SJCRH30 (cell line): ENCODE measurements at regions not wholly inside any gene's neighbourhood (a gene's known extent, or its start where the extent isn't known, plus 50 kb on each side); places are given as distances from the start of the nearest gene placed in this dataset.
"Not testable (repeated sequence)": the region's sequence is repeated elsewhere in the genome, so short reads cannot be mapped to it uniquely, and the experiment has no call there.

Experiments
- DNase-seq, 2 experiments: peaks; one replicate each; pipeline ENCODE4 v3.0.0-alpha.2; 2015 to 2020
- H3K27ac ChIP-seq: fragments of 250-450 bp; sonication (Bioruptor Pico); 2 replicates; pipeline ENCODE4 v1.5.1; 2020; ENCODE audit warnings: mild to moderate bottlenecking, moderate library complexity
- H3K27me3 ChIP-seq: fragments of 250-450 bp; sonication (Bioruptor Pico); 2 replicates; pipeline ENCODE4 v1.5.1; 2020; ENCODE audit warnings: mild to moderate bottlenecking, moderate library complexity
- H3K36me3 ChIP-seq: fragments of 250-450 bp; sonication (Bioruptor Pico); 2 replicates; pipeline ENCODE4 v1.5.1; 2020; ENCODE audit warnings: mild to moderate bottlenecking, moderate library complexity
- H3K4me1 ChIP-seq: fragments of 250-450 bp; sonication (Bioruptor Pico); 2 replicates; pipeline ENCODE4 v1.5.1; 2020; ENCODE audit warnings: mild to moderate bottlenecking, moderate library complexity
- H3K4me3 ChIP-seq: fragments of 250-450 bp; sonication (Bioruptor Pico); 2 replicates; pipeline ENCODE4 v1.5.1; 2020; ENCODE audit warnings: mild to moderate bottlenecking, moderate library complexity
- H3K9me3 ChIP-seq: fragments of 250-450 bp; sonication (Bioruptor Pico); replicated peaks from 2 replicates; pipeline ENCODE4 v1.5.1; 2020; ENCODE audit warnings: mild to moderate bottlenecking, moderate library complexity

GRCh38 chr7:21326921-21327320 is 101.0 kb upstream of the SP4 start:
- Histone ChIP-seq H3K9me3 (no peaks in the 10 kb centered on the region), H3K4me3 (no peak overlapping the region), H3K27me3 (no peaks in the 10 kb centered on the region), H3K36me3 (no peaks in the 10 kb centered on the region), H3K4me1 (no peaks in the 10 kb centered on the region), H3K27ac (no peak overlapping the region)
- DNase-seq: no peak

DNA sequence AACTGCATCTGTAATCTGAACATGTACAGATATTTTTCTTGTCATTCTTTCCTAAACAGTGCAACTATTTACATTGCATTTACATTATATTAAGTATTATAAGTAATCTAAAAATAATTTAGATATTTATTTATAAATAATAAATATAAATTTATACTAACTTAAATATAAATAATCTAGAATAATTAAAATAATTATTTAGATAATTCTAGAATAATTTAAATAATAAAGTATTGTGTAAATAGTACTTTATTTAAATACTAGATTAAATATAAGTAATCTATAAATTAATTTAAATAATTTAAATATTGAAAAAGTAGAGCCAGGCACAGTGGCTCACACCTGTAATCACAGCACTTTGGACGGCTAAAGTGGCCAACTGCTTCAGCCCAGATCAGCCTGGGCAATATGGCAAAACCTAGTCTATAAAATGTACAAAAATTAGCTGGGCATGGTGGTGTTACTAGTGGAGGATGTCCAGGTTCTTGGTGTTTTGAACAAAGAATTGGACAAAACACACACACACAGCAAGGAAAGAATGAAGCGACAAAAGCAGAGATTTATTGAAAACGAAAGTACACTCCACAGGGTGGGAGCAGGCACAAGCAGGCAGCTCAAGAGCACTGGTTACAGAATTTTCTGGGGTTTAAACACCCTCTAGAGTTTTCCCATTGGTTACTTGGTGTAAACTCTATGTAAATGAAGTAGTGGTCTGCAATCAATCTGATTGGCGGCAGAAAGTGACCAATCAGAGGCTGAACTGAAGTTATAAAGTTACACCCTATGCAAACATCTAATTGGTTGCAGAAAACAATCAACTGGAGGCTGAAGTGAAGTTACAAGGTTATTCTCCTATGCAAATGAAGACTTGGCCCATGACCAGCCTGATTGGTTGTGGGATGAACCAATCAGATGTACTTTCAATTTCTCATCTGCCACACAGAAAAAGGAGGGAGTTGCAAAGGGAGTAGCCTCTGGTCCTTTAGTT is 100.2 kb upstream of the SP4 start:
- Histone ChIP-seq H3K9me3 (no peaks in the 10 kb centered on the region), H3K4me1 (no peaks in the 10 kb centered on the region), H3K36me3 (no peaks in the 10 kb centered on the region), H3K4me3 (no peak overlapping the region), H3K27me3 (no peaks in the 10 kb centered on the region; the same call in 1 of the 2 replicates), H3K27ac (no peak overlapping the region)
- DNase-seq: no peak

DNA sequence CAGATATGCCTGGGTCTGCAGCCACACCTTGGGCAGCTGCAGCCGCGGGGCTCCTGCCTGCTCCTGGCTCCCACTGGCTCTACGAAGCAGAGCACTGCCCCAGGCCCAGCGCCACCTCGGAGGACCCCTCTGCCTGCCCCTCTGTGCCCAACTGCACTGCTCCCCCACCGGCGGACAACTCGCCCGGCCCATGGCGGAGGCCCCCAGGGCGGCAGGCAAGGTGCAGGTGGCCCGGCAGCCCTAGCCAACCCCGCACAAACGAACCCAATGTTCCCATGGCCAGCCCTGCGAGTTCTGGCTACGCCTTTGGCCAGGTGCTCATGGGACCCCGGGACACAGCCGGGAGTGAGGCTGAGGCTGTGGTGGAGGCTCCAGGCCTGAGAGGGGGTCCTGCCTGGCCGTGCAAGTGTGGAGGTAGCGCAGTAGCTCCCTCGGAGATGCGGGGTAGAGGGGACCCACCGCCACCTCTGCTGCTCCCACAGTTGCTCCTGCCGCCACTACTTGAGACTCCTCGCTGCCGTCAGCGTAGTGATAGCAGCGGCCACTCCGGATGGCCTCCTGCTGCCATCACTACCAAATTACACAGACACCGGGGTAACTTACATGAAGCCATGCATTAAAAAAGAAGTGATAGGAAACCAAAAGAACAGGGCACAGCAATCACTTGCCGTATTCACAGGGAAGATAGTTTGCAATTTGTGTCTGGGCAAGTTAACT is 97.3 kb upstream of the SP4 start:
- DNase-seq: no peak
- Histone ChIP-seq H3K4me3 (no peak overlapping the region), H3K9me3 (no peaks in the 10 kb centered on the region), H3K4me1 (no peaks in the 10 kb centered on the region), H3K36me3 (no peaks in the 10 kb centered on the region), H3K27ac (no peak overlapping the region), H3K27me3 (no peaks in the 10 kb centered on the region; the same call in none of the 2 replicates)

DNA sequence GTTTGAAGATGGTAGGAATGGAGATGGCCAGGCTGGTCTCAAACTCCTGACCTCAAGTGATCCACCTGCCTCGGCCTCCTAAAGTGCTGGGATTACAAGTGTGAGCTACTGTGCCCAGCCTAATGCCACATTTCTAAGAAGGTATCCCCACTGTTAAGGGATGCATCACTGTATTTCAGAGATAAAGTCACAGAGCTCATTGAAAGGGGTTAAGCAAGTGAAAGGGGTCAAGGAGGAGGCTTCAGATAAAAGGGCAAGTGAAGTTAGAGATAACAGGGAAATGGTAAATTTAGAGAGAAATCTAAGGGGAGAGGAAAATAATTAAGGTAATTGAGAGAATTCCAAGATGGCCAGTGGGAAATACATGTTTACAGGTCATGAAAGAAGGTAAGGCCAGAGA is 93.0 kb upstream of the SP4 start:
- Histone ChIP-seq H3K9me3 (no peaks in the 10 kb centered on the region), H3K4me1 (no peaks in the 10 kb centered on the region), H3K27me3 (no peaks in the 10 kb centered on the region; the same call in none of the 2 replicates), H3K36me3 (no peaks in the 10 kb centered on the region), H3K27ac (no peak overlapping the region), H3K4me3 (no peak overlapping the region)
- DNase-seq: no peak

GRCh38 chr7:21336743-21337142 is 91.1 kb upstream of the SP4 start:
- Histone ChIP-seq H3K4me3 (no peak overlapping the region), H3K9me3 (no peaks in the 10 kb centered on the region), H3K36me3 (no peaks in the 10 kb centered on the region), H3K27me3 (no peaks in the 10 kb centered on the region; the same call in none of the 2 replicates), H3K4me1 (no peaks in the 10 kb centered on the region), H3K27ac (no peak overlapping the region)
- DNase-seq: no peak

GRCh38 chr7:21338728-21339164 is 89.1 kb upstream of the SP4 start:
- H3K4me3 ChIP-seq: no peak overlapping the region
- no peak for DNase-seq
- H3K36me3 ChIP-seq: no peaks in the 10 kb centered on the region
- no peaks in the 10 kb centered on the region for H3K9me3 ChIP-seq
- no peaks in the 10 kb centered on the region for H3K4me1 ChIP-seq
- H3K27ac ChIP-seq: no peak overlapping the region
- no peaks in the 10 kb centered on the region; the same call in 1 of the 2 replicates for H3K27me3 ChIP-seq

GRCh38 chr7:21344900-21345299 is 83.0 kb upstream of the SP4 start:
- not testable (repeated sequence) for H3K4me1 ChIP-seq, H3K27me3 ChIP-seq, H3K36me3 ChIP-seq, DNase-seq, H3K9me3 ChIP-seq, H3K27ac ChIP-seq, H3K4me3 ChIP-seq

DNA sequence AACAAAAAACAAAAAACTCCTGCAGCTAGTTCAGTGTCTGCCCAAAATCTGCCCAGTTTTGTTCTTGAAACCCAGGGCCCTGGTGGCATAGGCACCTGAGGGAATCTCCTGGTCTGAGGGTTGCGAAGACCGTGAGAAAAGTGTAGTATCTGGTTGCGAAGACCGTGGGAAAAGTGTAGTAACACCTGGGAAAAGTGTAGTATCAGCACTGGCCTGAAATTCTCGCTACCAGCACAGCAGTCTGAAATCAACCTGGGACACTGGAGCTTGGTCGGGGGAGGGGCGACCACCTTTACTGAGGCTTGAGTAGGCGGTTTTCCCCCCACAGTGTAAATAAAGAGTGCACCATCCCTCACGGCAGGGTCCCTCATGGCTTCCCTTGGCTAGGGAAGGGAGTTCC is 82.5 kb upstream of the SP4 start:
- no peak overlapping the region for H3K4me3 ChIP-seq
- no peak overlapping the region for H3K27ac ChIP-seq
- H3K4me1 ChIP-seq: no peaks in the 10 kb centered on the region
- no peaks in the 10 kb centered on the region for H3K9me3 ChIP-seq
- DNase-seq: no peak
- no peaks in the 10 kb centered on the region for H3K36me3 ChIP-seq
- H3K27me3 ChIP-seq: no peaks in the 10 kb centered on the region; the same call in 1 of the 2 replicates

DNA sequence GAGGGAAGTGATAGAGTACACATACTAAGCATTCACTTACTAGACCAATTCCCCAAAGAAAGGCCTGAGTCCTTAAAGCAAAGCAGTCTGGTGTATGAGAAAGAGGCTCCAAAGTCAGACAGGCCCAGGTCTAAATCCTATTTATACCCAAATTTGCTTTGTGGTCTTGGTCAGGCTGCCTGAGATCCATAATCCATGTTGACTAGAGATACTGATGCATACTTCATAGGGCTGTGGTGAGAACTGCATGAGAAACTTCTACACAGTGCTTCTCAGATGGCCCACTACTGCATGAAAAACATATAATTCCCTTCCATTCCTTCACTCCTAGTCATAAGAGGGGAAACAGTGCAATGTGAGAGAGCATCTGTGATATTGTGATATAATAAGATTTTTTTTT is 81.6 kb upstream of the SP4 start:
- Histone ChIP-seq H3K36me3 (no peaks in the 10 kb centered on the region), H3K27me3 (no peaks in the 10 kb centered on the region; the same call in 1 of the 2 replicates), H3K4me3 (no peak overlapping the region), H3K27ac (no peak overlapping the region), H3K4me1 (no peaks in the 10 kb centered on the region), H3K9me3 (no peaks in the 10 kb centered on the region)
- no peak for DNase-seq

GRCh38 chr7:21352540-21353387 is 75.1 kb upstream of the SP4 start:
- Histone ChIP-seq H3K27ac (no peak overlapping the region), H3K9me3 (no peaks in the 10 kb centered on the region), H3K4me1 (no peaks in the 10 kb centered on the region), H3K36me3 (no peaks in the 10 kb centered on the region), H3K4me3 (no peak overlapping the region), H3K27me3 (peaks cover 8% of the 10 kb centered on the region; the same call in 1 of the 2 replicates)
- DNase-seq: no peak

- no peaks in the 10 kb centered on the region for H3K9me3 ChIP-seq
- no peaks in the 10 kb centered on the region for H3K36me3 ChIP-seq
- H3K4me1 ChIP-seq: no peaks in the 10 kb centered on the region
- H3K27me3 ChIP-seq: peaks cover 9% of the 10 kb centered on the region; the same call in 1 of the 2 replicates
- DNase-seq: no peak
- no peak overlapping the region for H3K4me3 ChIP-seq
- no peak overlapping the region for H3K27ac ChIP-seq
Measured at GRCh38 chr7:21353388-21353780, 74.5 kb upstream of the SP4 start.

GRCh38 chr7:21354284-21354683 is 73.6 kb upstream of the SP4 start:
- no peak overlapping the region for H3K4me3 ChIP-seq
- no peaks in the 10 kb centered on the region for H3K4me1 ChIP-seq
- DNase-seq: no peak
- H3K9me3 ChIP-seq: no peaks in the 10 kb centered on the region
- no peaks in the 10 kb centered on the region for H3K36me3 ChIP-seq
- H3K27ac ChIP-seq: no peak overlapping the region
- H3K27me3 ChIP-seq: peaks cover 15% of the 10 kb centered on the region; the same call in 1 of the 2 replicates

DNA sequence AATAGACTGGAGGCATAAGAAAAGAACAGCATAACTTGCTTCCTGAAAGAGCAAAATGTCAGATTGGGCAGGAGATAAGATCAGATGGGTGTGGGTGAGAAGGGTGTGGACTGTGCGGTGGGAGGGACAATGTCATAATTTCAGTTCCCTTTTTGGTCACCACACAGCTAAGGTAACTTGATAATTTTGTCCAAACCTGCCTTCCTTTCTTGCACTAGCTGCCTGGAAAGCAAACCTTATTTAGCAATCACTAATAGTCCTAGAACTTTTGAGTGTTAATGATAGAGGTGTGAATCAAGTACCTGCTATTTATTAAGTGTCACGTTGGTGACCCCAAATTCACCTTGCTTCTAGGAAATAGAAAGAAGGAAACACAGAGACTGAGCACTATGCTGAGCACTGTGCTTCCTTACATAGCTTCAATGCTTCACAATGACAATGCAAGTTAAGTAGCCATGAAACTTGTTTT is 72.4 kb upstream of the SP4 start:
- Histone ChIP-seq H3K27ac (no peak overlapping the region), H3K9me3 (no peaks in the 10 kb centered on the region), H3K4me1 (no peaks in the 10 kb centered on the region), H3K27me3 (peaks cover 15% of the 10 kb centered on the region; the same call in 1 of the 2 replicates), H3K4me3 (no peak overlapping the region), H3K36me3 (no peaks in the 10 kb centered on the region)
- no peak for DNase-seq

DNA sequence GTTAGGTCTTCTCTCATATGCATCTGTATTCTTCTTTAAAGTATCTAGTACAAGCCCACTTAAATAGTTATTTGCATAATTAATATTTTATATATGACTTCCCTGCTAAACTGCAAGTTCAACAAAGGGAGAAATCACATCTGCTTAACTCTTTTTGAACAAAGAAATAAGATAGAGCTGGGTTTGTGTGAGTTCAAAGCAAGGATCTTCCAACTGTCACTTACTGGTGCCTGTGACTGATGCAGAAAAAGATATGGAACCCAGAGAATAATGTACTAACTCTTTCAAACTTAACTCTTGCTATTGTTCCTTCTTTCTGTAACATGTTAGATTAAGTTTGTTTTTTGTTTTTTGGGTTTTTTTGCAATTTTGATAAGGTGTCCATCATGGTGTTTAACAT is 71.3 kb upstream of the SP4 start:
- no peaks in the 10 kb centered on the region for H3K36me3 ChIP-seq
- no peak overlapping the region for H3K4me3 ChIP-seq
- H3K27me3 ChIP-seq: peaks cover 15% of the 10 kb centered on the region; the same call in 1 of the 2 replicates
- H3K4me1 ChIP-seq: no peaks in the 10 kb centered on the region
- DNase-seq: no peak
- no peaks in the 10 kb centered on the region for H3K9me3 ChIP-seq
- H3K27ac ChIP-seq: no peak overlapping the region
